UCSD-AML1 (cell line): ENCODE measurements at regions not wholly inside any gene's neighbourhood (a gene's known extent, or its start where the extent isn't known, plus 50 kb on each side); places are given as distances from the start of the nearest gene placed in this dataset.
"Not testable (repeated sequence)": the region's sequence is repeated elsewhere in the genome, so short reads cannot be mapped to it uniquely, and the experiment has no call there.

Source experiments
- DNase-seq: peaks from one replicate; lab custom pipeline; 2025; ENCODE audit not compliant: unreplicated experiment; lab: John Stamatoyannopoulos, UW

GRCh38 chr2:78699696-78700095, 325.8 kb upstream of the REG3G start:
- DNase-seq: no peak

GRCh38 chr2:78701546-78701945, 324.0 kb upstream of the REG3G start:
- no peak for DNase-seq

GRCh38 chr2:78707776-78708386, 317.6 kb upstream of the REG3G start:
- no peak for DNase-seq

DNA sequence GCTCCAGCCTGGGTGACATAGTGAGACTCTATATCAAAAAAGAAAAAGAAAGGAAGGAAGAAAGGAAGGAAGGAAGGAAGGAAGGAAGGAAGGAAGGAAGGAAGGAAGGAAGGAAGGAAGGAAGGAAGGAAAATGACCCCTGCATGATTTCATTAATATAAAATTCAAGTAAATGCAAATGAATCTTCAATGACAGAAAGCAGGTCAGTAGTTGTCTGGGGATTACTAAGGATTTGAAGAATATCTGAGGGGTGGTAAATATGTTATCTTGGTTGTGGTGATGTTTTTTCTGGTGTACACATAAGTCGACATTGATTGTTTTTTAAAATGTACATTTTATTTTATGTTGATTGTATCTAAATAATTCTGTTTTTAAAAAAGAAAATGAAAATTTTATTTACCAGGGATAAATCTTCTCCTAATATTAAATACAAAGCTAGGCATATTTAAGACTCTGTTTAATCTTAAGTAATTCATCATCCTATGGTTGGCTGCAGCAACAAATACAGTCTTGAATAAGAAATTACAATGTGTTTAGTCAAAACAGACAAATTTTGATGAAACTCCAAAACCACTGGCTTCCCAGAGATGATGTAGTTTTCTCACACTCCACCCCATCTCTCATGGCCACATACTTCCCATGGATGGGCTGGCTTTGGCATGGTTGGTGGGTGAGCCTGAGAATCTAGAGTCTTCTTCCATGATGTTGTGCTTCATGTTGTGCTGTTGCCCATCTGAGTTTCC, 314.7 kb upstream of the REG3G start:
- no peak for DNase-seq

GRCh38 chr2:78715293-78715692, 310.2 kb upstream of the REG3G start:
- DNase-seq: no peak

DNA sequence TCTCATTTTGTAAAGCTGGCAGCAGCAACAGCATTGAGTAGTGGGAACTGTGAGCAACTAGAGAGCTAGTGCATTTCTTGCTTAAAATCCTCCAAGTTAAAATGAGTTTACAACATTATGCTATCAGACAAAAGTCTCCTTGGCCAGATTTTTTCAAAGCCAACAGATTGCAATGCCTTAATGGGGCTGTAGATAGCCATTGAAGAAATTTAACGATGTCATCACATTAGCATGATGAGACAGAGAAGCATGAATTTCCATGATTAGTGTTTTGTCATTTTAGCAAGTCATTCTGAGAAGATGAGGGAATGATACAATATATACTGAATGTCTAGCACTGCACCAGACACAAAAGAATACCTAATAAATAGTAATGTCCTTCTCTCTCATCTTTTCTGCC, 307.5 kb upstream of the REG3G start:
- DNase-seq: no peak

DNA sequence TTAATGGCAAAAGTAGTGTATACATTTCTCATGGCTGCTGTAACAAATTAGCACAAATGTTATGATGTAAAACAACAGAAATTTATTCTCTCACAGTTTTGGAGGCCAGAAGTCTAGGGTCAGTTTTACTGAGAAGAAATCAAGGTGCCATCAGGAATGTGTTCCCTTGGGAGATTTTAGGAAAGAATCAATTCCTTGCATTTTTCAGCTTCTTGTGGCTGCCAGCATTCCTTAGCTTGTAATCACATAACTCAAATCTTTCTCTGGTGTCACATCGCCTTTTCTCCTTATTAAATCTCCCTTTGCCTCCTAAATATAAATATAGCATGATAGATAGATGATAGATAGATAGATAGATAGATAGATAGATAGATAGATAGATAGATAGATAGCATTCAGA, 307.0 kb upstream of the REG3G start:
- no peak for DNase-seq

DNA sequence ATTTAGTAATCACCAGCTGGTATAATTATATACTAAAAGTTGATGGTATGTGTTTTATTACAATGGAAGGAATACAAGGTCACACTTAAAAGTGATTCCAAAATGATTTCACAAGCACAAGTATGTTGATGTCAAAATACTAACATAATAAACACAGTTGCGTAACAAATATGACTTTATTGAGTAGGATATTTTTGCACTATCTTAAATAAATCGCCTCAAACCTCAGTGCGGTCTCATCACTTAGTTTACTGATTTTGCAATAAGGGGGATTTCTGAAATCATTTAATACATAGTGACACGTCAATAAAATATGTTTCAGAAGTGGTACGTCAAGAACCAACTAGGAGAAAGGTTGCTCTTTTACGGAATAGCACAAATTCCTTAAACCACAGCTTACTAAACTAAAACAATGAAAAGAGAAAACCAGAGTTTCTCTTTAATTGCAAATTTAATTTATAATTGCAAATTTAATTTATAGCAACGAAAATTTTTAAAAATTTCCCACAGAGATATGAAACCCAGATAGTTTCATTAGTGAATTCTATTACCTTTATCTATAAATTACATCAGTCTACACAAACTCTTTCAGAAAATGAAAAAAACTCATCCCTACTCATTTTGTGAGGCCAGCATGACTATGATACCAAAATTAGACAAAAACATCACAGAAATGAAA, 304.0 kb upstream of the REG3G start:
- DNase-seq: no peak

DNA sequence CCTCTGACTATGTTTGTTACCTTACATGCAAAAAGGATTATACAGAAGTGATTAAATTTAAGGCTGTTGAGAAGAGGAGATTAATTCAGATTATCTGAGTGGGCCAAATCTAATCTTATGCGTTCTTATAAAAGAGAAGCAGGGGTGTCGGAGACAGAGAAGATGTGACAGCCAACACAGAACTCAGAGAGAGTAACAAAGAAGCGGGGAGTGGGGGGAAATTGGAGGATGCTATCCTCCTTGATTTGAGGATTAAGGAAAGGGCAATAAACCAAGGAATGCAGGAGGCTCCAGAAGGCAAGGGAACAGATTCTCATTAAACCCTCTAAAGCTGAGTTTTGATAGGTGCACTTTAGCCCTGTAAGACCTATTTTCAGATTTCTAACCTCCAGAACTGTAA, 291.3 kb upstream of the REG3G start:
- DNase-seq: no peak

DNA sequence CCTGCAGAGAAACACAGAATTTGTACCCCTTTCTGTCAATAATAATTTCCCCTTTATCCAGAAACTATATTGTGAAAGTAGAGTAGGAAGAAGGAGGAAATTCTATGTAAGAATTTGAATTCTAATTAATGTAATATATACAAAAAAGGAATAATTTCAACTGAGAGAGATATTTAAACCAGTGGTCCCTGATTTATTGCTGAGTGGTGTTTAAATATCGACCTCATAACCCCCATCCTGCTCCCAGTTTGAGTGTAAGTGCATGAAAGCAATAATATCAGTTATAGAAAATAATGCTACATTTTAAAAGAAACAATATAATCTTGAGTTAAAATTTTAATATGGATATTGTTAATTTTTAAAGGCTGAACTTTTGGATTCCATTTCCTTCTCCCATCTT, 286.2 kb upstream of the REG3G start:
- no peak for DNase-seq

GRCh38 chr2:78749638-78750037, 275.9 kb upstream of the REG3G start:
- no peak for DNase-seq

GRCh38 chr2:78750219-78750618, 275.3 kb upstream of the REG3G start:
- DNase-seq: no peak

GRCh38 chr2:78754930-78755329, 270.6 kb upstream of the REG3G start:
- DNase-seq: no peak

GRCh38 chr2:78757191-78757590, 268.3 kb upstream of the REG3G start:
- DNase-seq: no peak

DNA sequence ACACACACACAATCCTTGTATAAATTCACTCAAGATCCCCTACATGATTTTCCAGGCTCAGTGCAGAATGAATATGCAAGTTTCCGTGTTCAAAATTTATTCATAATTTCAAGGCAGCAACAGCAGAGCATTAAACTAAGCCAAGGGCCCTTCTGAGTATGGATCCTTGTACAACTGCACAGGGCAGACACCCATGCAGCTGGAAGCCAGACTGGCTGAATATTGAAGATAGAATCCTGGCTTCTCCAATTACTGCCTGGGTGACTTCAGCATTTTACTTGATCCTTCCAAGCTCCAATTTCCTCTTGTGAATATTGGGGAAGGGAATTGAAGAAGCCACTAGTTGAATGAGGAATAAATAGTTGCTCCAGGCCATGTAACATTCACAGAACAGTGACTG, 267.9 kb upstream of the REG3G start:
- DNase-seq: no peak

GRCh38 chr2:78758765-78759164, 266.7 kb upstream of the REG3G start:
- not testable (repeated sequence) for DNase-seq

- no peak for DNase-seq
Observed at GRCh38 chr2:78766459-78766858, 259.0 kb upstream of the REG3G start.

GRCh38 chr2:78768016-78768415, 257.5 kb upstream of the REG3G start:
- no peak for DNase-seq

- DNase-seq: no peak
Observed at GRCh38 chr2:78775291-78775690, 250.2 kb upstream of the REG3G start.

- DNase-seq: no peak
Observed at GRCh38 chr2:78778756-78779510, 246.6 kb upstream of the REG3G start.

- no peak for DNase-seq
Observed at GRCh38 chr2:78779761-78780160, 245.7 kb upstream of the REG3G start.

GRCh38 chr2:78780256-78780655, 245.2 kb upstream of the REG3G start:
- DNase-seq: no peak
